GM18519 (cell line): ENCODE measurements at regions not wholly inside any gene's neighbourhood (a gene's known extent, or its start where the extent isn't known, plus 50 kb on each side); places are given as distances from the start of the nearest gene placed in this dataset.
"Not testable (repeated sequence)": the region's sequence is repeated elsewhere in the genome, so short reads cannot be mapped to it uniquely, and the experiment has no call there.

Experiments used
- ATAC-seq: cut with Tn5 transposase; IDR thresholded peaks from one replicate; pipeline ENCODE4 v1.9.1; 2021; ENCODE audit warnings: mild to moderate bottlenecking, moderate library complexity; ENCODE audit not compliant: unreplicated experiment, low FRiP score

DNA sequence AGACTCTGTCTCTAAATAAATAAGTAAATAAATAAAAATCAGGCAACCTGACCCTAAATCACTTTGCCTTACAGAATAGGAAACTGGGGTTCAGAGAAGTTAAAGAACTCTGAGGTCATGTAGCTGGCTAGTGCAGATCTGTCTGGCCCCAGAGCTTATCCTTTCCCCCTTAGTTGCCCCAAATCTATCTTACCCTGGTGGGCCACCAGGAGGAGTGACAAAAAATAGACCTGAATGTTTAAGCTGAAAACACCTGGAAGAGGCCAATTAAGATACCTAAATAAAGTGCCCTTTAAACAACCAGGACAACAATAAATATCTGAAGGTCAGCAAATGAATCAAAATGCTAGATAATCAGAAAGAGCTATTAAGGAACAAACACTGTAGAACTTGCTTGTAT, 59.7 kb downstream of the TEX35 start:
- no peak for ATAC-seq

DNA sequence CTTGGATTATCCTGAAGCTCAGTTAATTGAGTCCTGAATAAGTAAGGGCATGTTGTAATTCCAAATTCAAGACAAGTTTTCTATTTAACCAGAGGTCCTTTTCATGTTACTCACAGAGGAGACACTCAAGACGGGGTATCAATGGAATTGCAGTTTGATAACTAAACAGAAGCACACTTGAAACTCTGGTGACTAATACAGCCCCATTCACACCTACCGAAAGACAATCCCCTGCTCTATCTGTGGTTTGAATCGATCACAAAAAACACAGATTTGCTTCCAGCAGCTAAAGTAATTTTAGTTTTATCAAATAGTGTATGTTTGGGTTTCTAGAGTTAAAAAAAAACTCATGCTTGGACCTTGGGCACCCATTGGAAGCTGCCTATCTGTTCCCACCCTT, 60.4 kb downstream of the TEX35 start:
- no peak for ATAC-seq

DNA sequence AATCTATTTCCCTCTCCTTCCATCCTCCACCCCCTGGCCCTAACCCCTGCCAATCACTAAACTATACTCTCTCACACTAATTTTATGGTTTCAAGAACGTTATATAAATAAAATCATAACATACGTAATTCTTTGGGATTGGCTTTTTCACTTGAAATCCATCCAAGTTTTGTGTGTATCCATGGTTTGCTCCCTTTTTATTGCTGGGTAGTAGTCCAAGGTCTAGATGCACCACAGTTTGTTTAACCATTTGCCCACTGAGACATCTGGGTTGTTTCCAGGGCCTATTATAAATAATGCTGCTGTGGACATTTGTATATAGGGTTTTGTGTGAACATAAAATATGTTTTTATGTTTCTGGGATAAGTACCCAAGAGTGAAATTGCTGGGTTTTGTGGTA, 61.4 kb downstream of the TEX35 start:
- ATAC-seq, result no peak

DNA sequence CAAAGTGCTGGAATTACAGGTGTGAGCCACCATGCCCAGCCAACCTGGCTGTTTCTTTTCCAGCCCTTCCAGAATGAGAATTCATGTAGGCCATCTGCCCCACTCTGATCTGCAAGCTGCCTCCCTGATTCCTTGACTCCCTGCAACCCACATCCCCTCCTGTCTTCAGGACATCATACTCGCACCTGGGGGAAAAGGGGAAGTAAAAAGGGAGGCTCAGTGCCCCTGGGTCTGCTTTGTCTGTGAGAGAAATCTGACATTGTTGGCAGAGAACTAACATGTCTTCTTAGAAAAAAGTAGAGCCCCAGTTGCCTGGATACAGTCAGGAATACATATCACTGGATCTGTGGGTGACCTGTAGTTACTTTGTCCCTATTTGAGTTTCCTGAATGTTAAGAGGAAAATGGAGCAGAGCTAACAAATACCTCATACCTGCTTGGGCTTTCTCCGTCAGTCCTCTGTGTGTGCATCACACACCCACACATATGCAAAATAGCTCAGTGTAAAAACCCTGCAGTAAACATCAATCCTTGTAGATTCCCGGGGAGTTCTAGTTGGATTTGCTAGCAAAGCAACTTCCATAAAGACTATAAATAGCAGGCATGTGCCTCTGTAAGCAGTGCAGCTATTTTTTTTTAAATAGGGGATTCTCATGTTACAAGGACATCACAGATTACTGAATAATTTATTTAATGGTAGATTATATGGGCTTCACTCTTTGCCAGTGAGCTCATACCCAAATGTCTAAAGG, 62.9 kb downstream of the TEX35 start:
- ATAC-seq, result no peak

DNA sequence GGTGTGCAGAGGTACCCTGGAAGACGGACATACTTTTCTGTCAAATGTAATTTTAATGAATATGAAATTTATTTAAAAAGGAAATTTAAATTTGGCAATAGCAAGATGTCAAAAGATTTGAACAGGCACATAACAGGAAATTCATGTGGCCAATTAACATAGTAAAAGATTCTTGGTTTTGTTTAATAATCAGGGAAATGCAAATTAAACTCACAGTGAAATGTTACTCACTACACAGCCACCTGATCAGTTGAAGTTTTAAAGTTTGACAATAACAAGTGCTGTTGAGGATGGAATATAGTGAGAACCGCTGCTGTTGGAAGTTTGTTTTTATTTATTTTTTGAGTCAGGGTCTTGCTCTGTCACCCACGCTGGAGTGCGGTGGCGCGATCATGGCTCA, 63.9 kb downstream of the TEX35 start:
- ATAC-seq, result no peak

DNA sequence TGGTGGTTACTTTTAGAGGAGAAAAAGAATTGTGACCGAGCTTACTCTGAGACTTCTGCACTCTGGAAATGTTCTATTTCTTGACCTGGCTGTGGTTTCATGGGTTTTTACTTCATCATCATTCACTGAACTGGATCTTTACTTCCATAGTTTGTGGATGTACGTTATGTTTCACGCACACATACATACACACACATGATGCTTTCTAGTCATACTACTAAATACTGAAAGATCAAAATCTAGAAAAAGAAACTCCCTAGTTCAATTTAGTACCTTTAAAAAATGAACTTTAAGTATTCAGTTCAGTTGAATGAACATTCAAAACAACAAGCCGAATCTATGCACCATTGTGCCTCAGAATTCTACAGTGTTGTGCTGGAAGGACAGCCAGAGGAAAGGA, 65.0 kb downstream of the TEX35 start:
- no peak for ATAC-seq

DNA sequence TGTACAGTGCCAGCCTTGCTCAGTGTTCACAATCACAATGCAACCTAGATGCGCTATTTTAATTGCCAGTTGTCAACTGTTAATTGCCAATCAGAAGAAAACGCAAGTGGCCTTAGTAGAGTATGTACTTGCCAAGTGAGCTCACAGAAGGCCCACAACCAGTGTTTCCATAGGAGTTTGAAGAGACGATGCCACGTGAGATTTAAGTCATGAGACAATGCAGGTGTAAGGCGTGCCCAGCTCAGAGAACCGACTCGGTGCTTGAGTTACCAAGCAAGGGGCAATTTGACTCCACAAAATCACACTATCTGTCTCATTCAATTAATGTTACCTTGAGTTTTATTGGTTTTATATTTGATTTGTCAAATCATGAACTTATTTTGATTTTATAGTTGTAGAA, 65.6 kb downstream of the TEX35 start:
- ATAC-seq, result no peak

DNA sequence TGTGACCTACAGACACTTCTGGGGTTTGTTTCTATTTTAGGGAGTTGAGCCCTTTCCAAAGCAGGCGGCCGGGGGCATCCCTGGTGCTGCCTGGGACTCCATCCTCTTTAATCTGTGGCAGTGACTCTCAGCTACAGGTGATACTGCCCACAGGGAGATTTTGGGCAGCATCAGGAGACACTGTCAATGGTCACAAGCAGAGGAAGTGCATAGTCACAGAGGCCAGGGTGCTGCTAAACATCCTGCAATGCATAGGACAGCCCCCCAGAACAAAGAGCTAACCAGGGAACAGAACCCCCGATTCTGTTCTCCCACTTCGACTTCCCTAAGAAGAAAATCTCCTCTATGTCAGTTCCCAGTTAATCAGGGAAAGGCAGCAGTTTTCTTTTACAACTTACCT, 66.2 kb downstream of the TEX35 start:
- no peak for ATAC-seq

DNA sequence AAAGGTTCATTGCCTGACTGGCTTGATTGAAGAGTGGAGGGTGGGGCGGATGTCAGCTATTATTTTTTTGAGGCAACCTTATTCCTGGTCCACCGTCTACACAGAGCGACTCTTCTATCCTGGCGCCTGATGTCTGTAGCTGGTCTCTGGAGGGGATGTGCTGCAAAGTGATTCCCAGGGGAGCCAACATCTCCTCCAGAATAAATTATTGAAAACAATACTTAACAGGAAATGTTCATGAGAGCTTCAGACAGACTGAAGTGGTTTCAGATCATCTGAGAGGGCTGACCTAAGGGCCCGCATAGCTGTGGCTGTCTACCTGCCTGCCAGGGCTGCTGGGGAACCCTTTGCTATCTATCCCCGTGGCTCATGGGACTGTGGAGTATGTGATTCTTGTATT, 66.7 kb downstream of the TEX35 start:
- ATAC-seq, result peak; percentile 31

DNA sequence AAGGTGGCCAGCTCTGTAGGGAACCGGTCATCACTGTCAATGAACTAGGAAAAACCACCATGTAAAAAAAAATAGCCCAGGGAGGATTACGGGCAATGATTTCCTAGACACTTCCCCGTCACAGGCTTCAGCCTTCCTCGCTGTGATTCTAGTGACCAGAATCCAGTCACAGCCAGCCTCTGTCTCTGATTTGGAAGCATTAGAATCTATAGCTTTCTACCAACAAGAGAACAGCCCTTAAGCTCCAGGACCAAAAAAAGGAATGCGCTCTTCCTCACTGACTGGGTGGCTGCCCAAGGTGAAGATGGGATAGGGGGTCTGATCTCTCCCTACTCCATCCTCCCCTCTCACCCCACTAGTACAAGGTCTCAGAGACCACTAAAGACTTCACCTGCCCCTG, 67.2 kb downstream of the TEX35 start:
- no peak for ATAC-seq

DNA sequence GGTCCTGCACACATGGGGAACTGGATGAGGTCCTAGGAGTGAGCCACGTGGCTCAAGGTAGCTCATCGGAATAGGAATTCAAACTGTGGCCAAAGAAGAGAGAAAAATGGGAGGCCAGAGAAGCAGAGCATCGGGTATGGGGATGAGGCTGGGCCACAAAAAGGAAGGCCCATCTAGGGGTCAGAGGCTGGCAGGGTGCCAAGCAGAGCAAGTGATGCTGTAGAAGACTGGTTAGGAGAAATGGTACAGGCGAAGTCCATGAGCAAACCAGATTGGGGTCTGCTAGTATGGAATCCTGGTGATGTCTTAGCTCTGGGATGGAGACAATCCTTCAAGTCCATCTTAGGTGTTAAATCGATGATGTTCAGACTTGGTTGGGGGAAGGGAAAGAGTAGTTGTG, 68.0 kb downstream of the TEX35 start:
- no peak for ATAC-seq

DNA sequence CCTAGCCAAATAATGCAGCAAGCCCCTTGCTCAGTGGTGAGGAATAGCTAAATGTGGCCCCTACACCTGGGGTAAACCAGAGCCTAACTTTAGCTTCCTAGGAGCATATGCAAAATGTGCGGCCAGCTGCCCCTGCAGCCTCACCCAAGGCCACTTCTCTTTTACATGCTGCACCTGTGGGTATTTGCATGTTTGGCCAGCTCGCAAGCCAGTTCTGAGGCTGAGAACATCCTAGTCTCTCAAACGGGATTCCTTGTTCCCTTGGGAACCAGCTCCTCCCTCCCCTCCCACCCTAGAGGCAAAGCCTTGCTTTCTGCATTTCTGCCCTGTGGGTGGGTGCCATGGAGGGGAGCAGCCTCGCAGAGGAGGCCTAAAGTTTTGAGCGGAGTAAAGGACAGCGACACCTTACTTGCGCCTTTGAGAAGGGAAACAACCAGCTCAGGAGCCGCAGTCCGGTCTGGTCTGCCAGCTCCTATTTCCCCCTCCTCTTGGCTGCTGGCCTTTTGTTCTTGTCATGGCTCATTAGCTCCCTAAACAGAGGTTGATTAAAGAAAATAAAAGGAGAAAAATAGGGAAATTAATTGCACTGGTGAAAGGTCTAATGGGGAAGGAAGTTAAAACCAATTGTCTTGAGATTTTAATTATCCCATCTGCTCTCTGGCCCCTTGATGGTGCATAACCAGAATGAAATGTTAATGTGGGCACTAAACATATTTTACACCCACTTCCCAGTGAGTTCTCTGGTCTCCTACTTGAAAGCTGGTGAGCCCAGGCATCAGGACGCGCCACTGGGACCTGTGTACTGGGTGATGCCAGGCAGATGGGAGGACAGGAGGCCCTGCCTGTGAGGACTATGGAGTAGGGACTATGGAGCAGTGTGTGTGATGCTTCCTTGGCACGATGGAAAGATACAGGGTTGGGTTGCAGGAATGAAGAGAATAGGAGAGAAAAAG, 68.7 kb downstream of the TEX35 start:
- peak; percentile 63 for ATAC-seq

DNA sequence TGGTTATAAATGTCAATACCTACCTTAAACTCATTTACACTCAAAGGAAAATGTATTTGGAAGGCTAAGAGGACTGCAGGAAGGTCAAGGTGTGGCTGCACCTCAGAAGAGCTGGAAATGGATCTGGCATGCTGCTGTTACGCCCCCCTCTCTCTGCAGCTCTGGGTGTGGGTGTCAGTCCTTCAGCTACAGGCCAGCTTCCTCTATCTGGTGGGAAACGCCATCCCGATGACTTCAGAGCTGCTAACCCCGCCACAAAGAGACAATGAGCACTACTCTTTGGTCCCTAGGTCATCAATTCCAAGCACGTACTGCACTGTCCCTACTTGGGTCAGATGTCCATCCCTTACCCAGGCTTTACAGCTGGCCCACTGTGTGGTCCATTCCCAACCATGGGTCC, 74.2 kb downstream of the TEX35 start:
- ATAC-seq, result no peak

DNA sequence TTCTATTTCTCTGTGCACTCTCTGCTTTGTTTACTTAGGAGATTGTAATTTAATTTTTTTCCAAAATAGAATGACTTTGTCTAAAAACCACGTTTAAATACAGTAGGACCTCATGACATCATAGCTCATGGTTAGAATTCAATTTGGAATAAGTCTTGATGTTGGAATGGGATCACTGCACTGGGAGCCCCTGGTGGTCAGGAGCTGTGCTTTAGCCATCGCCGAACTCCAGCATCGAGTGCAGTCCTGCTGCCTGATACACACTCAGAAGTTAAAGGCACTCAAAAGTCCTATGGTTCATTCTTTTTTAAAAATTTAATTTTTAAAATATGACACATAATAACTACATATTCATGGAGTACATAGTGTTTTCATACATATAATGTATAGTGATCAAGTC, 75.1 kb downstream of the TEX35 start:
- no peak for ATAC-seq

DNA sequence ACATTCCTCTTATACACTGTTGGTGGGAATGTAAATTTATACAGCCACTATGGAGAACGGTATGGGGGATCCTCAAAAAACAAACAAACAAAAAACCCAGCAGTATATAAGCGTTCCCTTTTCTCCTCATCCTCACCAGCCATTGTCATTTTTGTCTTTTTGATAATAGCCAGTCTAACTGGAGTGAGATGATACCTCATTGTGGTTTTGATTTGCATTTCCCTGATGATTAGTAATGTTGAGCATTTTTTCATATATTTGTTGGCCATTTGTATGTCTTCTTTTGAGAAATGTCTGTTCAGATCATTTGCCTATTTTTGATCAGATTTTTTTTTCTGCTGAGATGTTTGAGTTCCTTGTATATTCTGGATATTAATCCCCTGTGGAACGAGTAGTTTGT, 76.1 kb downstream of the TEX35 start:
- not testable (repeated sequence) for ATAC-seq

DNA sequence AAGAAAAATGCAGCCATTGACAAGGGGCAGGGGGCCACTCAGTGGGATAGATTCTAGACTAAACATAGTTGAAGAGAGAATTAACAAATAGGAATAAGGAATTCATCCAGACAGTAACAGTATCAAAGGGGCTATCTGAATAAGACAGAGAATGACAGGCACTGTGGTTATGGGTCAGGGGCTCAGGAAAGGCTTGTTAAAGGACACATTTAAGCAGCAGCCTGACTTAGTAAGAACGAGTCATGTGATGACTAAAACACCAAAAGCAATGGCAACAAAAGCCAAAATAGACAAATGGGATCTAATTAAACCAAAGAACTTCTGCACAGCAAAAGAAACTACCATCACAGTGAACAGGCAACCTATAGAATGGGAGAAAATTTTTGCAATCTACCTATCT, 78.9 kb downstream of the TEX35 start:
- not testable (repeated sequence) for ATAC-seq

DNA sequence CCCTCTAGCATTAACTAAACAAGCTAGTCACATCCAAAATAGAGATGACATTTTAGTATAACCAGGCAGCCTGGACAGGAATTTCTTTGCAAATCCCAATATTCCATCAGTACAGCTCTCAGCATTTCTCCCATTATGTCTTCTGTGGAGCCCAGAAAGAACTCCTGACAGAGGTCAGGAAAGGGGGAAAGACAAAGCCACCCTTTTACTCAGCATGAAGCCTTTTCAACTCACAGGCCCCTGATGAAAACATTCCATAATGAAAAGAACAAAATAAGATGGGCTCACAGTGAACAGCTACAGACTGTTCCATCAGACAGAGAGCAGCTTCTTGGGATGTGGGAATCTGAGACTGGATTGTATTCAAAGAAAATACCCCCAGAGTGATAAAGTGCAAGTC, 80.6 kb downstream of the TEX35 start:
- ATAC-seq, result no peak

DNA sequence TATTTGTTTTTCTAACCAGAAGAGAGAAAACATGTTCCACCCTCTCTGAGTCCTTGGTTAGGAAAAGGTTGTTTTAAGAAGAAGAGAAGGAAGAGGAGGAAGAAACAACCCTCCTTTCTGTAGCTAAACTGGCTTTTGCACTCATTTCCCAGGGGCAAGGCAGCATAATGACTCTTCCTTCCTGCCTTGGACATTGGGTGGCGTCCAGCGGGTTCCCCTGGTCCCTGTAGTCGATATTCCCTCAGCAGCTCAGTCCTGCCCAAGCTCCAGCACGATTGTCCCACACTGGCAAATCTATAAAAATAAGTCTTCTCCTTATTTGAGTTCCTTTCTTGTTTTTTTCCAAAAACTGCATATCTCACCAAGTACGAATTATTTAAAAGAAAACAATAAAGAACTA, 81.2 kb downstream of the TEX35 start:
- ATAC-seq, result no peak

DNA sequence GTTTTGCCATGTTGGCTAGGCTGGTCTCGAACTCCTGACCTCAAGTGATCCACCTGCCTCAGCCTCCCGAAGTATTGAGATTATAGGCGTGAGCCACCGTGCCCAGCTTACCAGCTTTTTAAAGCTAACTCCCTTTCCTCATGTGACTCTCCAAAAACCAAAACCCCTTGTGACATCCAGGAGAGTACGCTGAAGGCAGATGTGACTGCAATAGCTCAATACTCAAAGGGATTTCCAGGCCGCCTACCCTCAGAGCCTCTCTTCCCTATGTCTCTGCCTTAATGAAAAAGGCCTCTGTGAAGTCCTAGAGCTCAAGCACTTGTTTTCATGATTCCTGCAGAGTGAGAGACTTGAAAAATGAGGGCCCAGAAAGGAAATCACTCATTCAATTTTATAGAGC, 82.6 kb downstream of the TEX35 start:
- no peak for ATAC-seq

DNA sequence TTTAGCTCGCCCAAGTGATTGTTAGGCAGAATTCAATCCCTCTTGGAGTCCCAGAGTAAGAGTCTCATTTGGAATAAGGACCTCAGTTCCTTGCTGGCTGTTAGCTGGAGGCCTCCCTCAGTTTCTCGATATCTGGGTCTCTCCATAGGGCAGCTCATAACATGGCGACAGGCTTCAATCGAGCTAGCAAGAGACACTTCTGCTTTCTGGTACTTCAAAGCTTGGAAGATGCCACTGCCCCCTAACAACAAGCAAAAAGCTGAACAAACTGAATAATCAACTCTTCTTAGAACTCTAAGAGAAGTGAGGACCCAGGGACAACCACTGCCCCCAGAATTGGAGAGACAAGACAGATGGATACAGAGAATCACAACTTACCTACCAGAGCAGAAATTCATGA, 86.2 kb downstream of the TEX35 start:
- no peak for ATAC-seq

DNA sequence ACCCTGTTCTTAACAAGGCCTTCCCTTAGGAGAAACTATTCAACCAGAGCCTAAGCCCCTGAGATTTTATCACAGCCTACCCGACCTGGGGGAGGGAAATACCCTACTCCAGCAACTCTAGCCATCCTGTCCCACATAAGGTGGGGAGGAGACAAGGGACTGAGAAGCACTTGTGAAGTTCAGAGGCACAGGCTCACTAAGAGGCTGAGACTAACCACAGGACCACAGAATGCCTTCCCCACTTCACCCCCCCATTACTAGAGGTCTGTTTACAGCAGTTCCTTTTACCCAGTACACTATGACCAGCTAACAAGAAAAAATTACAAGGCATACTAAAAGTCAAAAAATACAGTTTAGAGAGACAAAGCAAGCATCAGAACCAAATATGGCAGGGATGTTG, 86.8 kb downstream of the TEX35 start:
- peak; percentile 54 for ATAC-seq

DNA sequence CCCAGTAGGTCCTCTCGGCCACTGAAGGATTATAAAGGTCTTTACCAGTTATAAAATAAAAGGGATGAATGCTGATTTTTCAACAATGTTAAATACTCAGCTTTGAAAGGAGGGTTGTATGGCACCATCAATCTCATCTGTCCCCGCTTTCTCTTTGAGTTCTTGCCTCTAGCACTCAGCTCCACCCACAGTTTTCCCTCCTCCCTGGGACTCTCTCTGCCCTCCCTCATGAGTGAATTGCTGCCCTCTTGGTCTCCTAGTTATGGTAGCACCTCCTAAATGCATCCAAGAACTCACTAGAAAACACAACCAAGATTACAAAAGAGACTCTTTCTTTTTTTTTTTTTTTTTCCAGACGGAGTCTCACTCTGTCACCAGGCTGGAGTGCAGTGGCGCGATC, 91.0 kb downstream of the TEX35 start:
- no peak for ATAC-seq
